ENCODE measurements at regions not wholly inside any gene's neighbourhood (a gene's known extent, or its start where the extent isn't known, plus 50 kb on each side); places are given as distances from the start of the nearest gene placed in this dataset.

DNA sequence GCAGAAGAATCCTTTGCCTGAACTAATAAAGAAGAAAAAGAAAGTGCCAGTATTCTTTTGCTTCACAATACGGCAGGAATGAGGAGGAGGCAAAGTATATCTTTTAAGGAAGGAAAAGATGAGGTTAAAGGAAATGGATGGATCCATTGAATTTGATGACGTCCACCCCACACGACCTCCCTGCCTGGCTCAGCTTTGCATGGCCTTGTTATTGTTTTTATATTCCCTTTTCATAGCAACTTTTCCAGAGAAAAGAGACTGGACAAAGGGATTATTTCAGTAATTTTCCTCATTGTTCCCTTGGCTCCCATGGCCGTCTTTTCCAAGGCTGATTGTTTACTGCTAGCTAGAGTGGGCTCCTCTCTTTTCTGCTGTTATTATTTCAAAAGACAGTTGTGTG, 123.2 kb upstream of the SEL1L start:
- TF ChIP-seq, protein P1, sequence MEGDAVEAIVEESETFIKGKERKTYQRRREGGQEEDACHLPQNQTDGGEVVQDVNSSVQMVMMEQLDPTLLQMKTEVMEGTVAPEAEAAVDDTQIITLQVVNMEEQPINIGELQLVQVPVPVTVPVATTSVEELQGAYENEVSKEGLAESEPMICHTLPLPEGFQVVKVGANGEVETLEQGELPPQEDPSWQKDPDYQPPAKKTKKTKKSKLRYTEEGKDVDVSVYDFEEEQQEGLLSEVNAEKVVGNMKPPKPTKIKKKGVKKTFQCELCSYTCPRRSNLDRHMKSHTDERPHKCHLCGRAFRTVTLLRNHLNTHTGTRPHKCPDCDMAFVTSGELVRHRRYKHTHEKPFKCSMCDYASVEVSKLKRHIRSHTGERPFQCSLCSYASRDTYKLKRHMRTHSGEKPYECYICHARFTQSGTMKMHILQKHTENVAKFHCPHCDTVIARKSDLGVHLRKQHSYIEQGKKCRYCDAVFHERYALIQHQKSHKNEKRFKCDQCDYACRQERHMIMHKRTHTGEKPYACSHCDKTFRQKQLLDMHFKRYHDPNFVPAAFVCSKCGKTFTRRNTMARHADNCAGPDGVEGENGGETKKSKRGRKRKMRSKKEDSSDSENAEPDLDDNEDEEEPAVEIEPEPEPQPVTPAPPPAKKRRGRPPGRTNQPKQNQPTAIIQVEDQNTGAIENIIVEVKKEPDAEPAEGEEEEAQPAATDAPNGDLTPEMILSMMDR (IDR thresholded peaks at IDR 0.05): no peak
- TF ChIP-seq POLR2AphosphoS5 (IDR thresholded peaks at IDR 0.05; ENCODE audit: low read depth, low read length) (no peak), SIN3A (IDR thresholded peaks at IDR 0.05; ENCODE audit: borderline replicate concordance, insufficient read depth, low read depth, low read length) (no peak)
